PC-3 (cell line): ENCODE measurements at regions not wholly inside any gene's neighbourhood (a gene's known extent, or its start where the extent isn't known, plus 50 kb on each side); places are given as distances from the start of the nearest gene placed in this dataset.

Experiments
- ATAC-seq: fragments of 200-7000 bp; cut with Tn5 transposase; 2 replicates; pipeline ENCODE4 v1.9.1; 2020; ENCODE audit warnings: mild to moderate bottlenecking, moderate library complexity
- BruUV-seq: library from RNA; stranded (reverse); fragments of 400-500 nt; replicated peaks from 2 replicates; lab custom pipeline; 2021; lab: Mats Ljungman, UMichigan
- CTCF ChIA-PET: fragments of 300-600 bp; sonication (Branson Sonifier 250); formaldehyde crosslinking; loops from one replicate; lab custom pipeline; 2022; ENCODE audit warnings: antibody characterized with exemption; lab: Charles Lee
- POLR2A ChIA-PET: fragments of 300-600 bp; sonication (Branson Sonifier 250); formaldehyde crosslinking; loops from one replicate; lab custom pipeline; 2022; ENCODE audit warnings: antibody characterized with exemption; ENCODE audit not compliant: unreplicated experiment; lab: Charles Lee
- DNase-seq: peaks from one replicate; pipeline ENCODE4 v3.0.0-alpha.2; 2015
- H2AFZ ChIP-seq: fragments of 300-600 bp; sonication (generic); 2 replicates; pipeline ENCODE4 v1.6.0; 2016; ENCODE audit warnings: antibody characterized with exemption, low read length
- H3F3A ChIP-seq: fragments of 300-600 bp; sonication (generic); one replicate; pipeline ENCODE4 v1.6.0; 2017; ENCODE audit warnings: antibody characterized with exemption, low read length, control low read depth, mild to moderate bottlenecking; ENCODE audit not compliant: unreplicated experiment
- H3K27ac ChIP-seq: fragments of 300-600 bp; sonication (generic); 2 replicates; pipeline ENCODE4 v1.5.1; 2016; ENCODE audit warnings: mild to moderate bottlenecking, low read length
- H3K27me3 ChIP-seq: fragments of 300-600 bp; sonication (generic); 2 replicates; pipeline ENCODE4 v1.6.1; 2016; ENCODE audit warnings: low read length, mixed read lengths
- H3K36me3 ChIP-seq: fragments of 300-600 bp; sonication (generic); 2 replicates; pipeline ENCODE4 v1.6.1; 2016; ENCODE audit warnings: low read depth, mixed run types, low read length, mixed read lengths
- H3K4me1 ChIP-seq: fragments of 300-600 bp; sonication (generic); 2 replicates; pipeline ENCODE4 v1.5.1; 2016; ENCODE audit warnings: low read length; ENCODE audit not compliant: insufficient read depth
- H3K4me2 ChIP-seq: fragments of 300-600 bp; sonication (generic); 2 replicates; pipeline ENCODE4 v1.6.0; 2016; ENCODE audit warnings: low read length
- H3K4me3 ChIP-seq: fragments of 300-600 bp; sonication (generic); 2 replicates; pipeline ENCODE4 v1.5.1; 2016; ENCODE audit warnings: mild to moderate bottlenecking, low read length, mixed read lengths
- H3K79me2 ChIP-seq: fragments of 300-600 bp; sonication (generic); 2 replicates; pipeline ENCODE4 v1.6.1; 2017; ENCODE audit warnings: low read length, mixed read lengths
- H3K9ac ChIP-seq: fragments of 300-600 bp; sonication (generic); 2 replicates; pipeline ENCODE4 v1.6.0; 2016; ENCODE audit warnings: mild to moderate bottlenecking, low read length
- H3K9me2 ChIP-seq: fragments of 300-600 bp; sonication (generic); replicated peaks from 2 replicates; pipeline ENCODE4 v1.6.1; 2016; ENCODE audit warnings: mixed run types, low read length, mixed read lengths
- H3K9me3 ChIP-seq: fragments of 300-600 bp; sonication (generic); 2 replicates; pipeline ENCODE4 v1.6.1; 2016; ENCODE audit warnings: low read length, mixed read lengths
- H4K20me1 ChIP-seq: fragments of 300-600 bp; sonication (generic); 2 replicates; pipeline ENCODE4 v1.6.1; 2016; ENCODE audit warnings: low read length, mixed read lengths
- EZH2 ChIP-seq: fragments of 300-600 bp; sonication (generic); IDR thresholded peaks from one replicate; pipeline ENCODE4 v1.6.1; 2017; ENCODE audit warnings: antibody characterized with exemption, mild to moderate bottlenecking, low read length; ENCODE audit not compliant: unreplicated experiment
- EZH2phosphoT487 ChIP-seq: fragments of 300-600 bp; sonication (generic); IDR thresholded peaks from 2 replicates; pipeline ENCODE4 v1.6.1; 2018; ENCODE audit warnings: mild to moderate bottlenecking, antibody characterized with exemption, low read length, borderline replicate concordance
- intact Hi-C: fragments of 100-400 bp; cut with micrococcal nuclease; formaldehyde crosslinking; loops from 2 replicates; pipeline ENCODE4 v1.9.0; 2023
- TF ChIP-seq, protein P1 (sequence below): fragments of 300-600 bp; sonication (generic); conservative IDR thresholded peaks from 2 replicates; pipeline ENCODE4 v1.5.1; 2017; ENCODE audit warnings: antibody characterized with exemption, low read depth, mild to moderate bottlenecking, low read length

- Histone ChIP-seq H3F3A (no peaks in the 10 kb centered on the region), H3K9ac (no peak overlapping the region), H3K27ac (no peak overlapping the region), H3K9me2 (no peaks in the 10 kb centered on the region), H3K4me2 (no peak overlapping the region), H4K20me1 (no peaks in the 10 kb centered on the region), H3K4me1 (no peaks in the 10 kb centered on the region), H3K36me3 (no peaks in the 10 kb centered on the region), H3K27me3 (peaks cover 98% of the 10 kb centered on the region), H2AFZ (no peak overlapping the region), H3K79me2 (no peaks in the 10 kb centered on the region), H3K4me3 (no peak overlapping the region), H3K9me3 (no peaks in the 10 kb centered on the region)
- ATAC-seq (peak; percentile 33; the same call in 1 of the 2 replicates), DNase-seq (peak; percentile 7)
- intact Hi-C loops = no loop called here
- TF ChIP-seq EZH2 = no peak
- TF ChIP-seq, protein P1, sequence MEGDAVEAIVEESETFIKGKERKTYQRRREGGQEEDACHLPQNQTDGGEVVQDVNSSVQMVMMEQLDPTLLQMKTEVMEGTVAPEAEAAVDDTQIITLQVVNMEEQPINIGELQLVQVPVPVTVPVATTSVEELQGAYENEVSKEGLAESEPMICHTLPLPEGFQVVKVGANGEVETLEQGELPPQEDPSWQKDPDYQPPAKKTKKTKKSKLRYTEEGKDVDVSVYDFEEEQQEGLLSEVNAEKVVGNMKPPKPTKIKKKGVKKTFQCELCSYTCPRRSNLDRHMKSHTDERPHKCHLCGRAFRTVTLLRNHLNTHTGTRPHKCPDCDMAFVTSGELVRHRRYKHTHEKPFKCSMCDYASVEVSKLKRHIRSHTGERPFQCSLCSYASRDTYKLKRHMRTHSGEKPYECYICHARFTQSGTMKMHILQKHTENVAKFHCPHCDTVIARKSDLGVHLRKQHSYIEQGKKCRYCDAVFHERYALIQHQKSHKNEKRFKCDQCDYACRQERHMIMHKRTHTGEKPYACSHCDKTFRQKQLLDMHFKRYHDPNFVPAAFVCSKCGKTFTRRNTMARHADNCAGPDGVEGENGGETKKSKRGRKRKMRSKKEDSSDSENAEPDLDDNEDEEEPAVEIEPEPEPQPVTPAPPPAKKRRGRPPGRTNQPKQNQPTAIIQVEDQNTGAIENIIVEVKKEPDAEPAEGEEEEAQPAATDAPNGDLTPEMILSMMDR = no peak
- ChIA-PET POLR2A (no interaction called here), CTCF (no interaction called here)
- no TSS peak for BruUV-seq
Observed at GRCh38 chr15:96412906-96413231, 82.4 kb downstream of the NR2F2 start.

- H3K4me3 ChIP-seq = no peak overlapping the region
- no peak overlapping the region for H3K9ac ChIP-seq
- no peaks in the 10 kb centered on the region for H3F3A ChIP-seq
- DNase-seq (no peak), ATAC-seq (no peak)
- H3K4me2 ChIP-seq = no peak overlapping the region
- H2AFZ ChIP-seq = no peak overlapping the region
- POLR2A ChIA-PET = no interaction called here
- no peaks in the 10 kb centered on the region for H3K9me3 ChIP-seq
- H4K20me1 ChIP-seq = no peaks in the 10 kb centered on the region
- H3K9me2 ChIP-seq = no peaks in the 10 kb centered on the region
- no TSS peak for BruUV-seq
- H3K4me1 ChIP-seq = no peaks in the 10 kb centered on the region
- no peaks in the 10 kb centered on the region for H3K79me2 ChIP-seq
- H3K27me3 ChIP-seq = peaks cover 100% of the 10 kb centered on the region
- H3K27ac ChIP-seq = no peak overlapping the region
- TF ChIP-seq EZH2phosphoT487 (no peak), EZH2 (no peak)
- TF ChIP-seq, protein P1 = no peak
- intact Hi-C loops = no loop called here
- CTCF ChIA-PET = no interaction called here
- H3K36me3 ChIP-seq = no peaks in the 10 kb centered on the region
Observed at GRCh38 chr15:96413657-96414056, 83.2 kb downstream of the NR2F2 start.

- H3K4me1 ChIP-seq = no peaks in the 10 kb centered on the region
- H3K9me3 ChIP-seq = no peaks in the 10 kb centered on the region
- ChIA-PET POLR2A (no interaction called here), CTCF (no interaction called here)
- H3K4me2 ChIP-seq = no peak overlapping the region
- H2AFZ ChIP-seq = no peak overlapping the region
- H3F3A ChIP-seq = no peaks in the 10 kb centered on the region
- no peak overlapping the region for H3K9ac ChIP-seq
- no peak for TF ChIP-seq EZH2
- TF ChIP-seq, protein P1 = no peak
- no peak for TF ChIP-seq EZH2phosphoT487
- H3K36me3 ChIP-seq = no peaks in the 10 kb centered on the region
- DNase-seq (no peak), ATAC-seq (no peak)
- no TSS peak for BruUV-seq
- H3K9me2 ChIP-seq = no peaks in the 10 kb centered on the region
- no peak overlapping the region for H3K4me3 ChIP-seq
- H3K27ac ChIP-seq = no peak overlapping the region
- intact Hi-C loops = no loop called here
- H3K27me3 ChIP-seq = peaks cover 100% of the 10 kb centered on the region
- no peaks in the 10 kb centered on the region for H4K20me1 ChIP-seq
- H3K79me2 ChIP-seq = no peaks in the 10 kb centered on the region
Observed at GRCh38 chr15:96414875-96415274, 84.4 kb downstream of the NR2F2 start.
